Renal pelvis (tissue), 1 donor: ENCODE measurements at regions not wholly inside any gene's neighbourhood (a gene's known extent, or its start where the extent isn't known, plus 50 kb on each side); places are given as distances from the start of the nearest gene placed in this dataset.
"Not testable (repeated sequence)": the region's sequence is repeated elsewhere in the genome, so short reads cannot be mapped to it uniquely, and the experiment has no call there.

Experiments used
- DNase-seq: peaks from one replicate; pipeline ENCODE4 v3.0.0-alpha.2; 2013

GRCh38 chr16:6853565-6853964 lies 479.1 kb upstream of the RBFOX1 start:
- no peak for DNase-seq

GRCh38 chr16:6852643-6853225 lies 479.9 kb upstream of the RBFOX1 start:
- no peak for DNase-seq

DNA sequence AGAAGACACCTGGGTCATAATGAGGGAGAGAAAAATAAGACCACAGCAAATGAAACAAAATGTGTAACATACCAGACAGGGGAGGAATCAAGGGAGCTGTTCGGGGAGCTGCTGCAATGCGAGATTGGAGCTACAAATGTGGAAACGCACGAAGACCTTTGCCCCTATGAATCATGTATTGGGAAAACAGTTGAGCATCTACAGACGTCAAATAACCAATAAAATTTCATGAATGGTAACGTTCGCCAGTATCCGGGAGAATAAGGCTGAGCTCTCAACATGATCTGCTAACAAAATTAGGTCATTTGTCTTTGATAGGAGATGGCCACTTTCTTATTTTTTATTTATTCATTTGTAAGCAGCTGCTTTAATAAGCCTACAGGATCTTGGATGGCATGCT lies 486.2 kb upstream of the RBFOX1 start:
- no peak for DNase-seq

GRCh38 chr16:6841392-6841791 lies 491.3 kb upstream of the RBFOX1 start:
- no peak for DNase-seq

- no peak for DNase-seq
These were observed 494.9 kb upstream of the RBFOX1 start for GRCh38 chr16:6837722-6838121.

GRCh38 chr16:6836766-6837165 lies 495.9 kb upstream of the RBFOX1 start:
- no peak for DNase-seq

GRCh38 chr16:6835941-6836340 lies 496.7 kb upstream of the RBFOX1 start:
- DNase-seq = no peak

- no peak for DNase-seq
These were observed 497.1 kb upstream of the RBFOX1 start for GRCh38 chr16:6835516-6835915.

DNA sequence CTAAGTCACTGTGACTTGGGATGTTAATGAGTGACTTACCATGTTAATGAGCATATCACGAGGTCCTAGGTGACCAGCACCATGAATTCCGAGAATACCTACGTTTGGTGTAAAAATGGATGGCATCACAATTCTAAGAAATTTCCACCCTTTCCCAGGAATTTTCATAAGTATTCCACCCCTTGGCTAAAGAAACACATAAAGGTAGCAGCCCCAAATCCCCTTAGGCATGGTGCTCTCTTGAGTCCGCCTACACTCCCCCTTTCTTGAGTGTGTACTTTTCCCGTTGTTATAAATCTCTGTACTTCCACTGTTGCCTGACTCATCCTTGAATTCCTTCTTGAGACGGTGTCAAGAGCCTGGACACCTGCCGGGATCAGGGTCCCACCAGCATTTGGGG lies 504.0 kb upstream of the RBFOX1 start:
- DNase-seq = no peak

DNA sequence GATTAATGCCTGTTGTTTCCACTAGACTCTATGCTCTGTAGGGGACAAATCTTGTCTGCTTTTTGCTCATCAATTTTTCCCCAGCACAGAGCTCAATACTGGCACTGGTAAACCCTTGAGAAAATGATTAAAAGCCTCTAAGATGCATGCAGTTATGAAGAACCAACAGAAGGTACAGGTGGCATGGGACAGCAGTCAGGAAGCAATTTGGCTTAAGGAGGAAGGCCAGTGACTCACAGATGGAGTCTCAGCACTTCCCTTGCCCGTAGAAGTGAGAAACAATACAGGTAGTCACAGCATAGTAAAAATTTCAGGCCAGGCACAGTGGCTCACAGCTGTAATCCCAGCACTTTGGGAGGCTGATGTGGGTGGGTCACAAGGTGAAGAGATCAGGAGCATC lies 504.7 kb upstream of the RBFOX1 start:
- DNase-seq = no peak

- DNase-seq = no peak
These were observed 505.4 kb upstream of the RBFOX1 start for GRCh38 chr16:6827267-6827666.

DNA sequence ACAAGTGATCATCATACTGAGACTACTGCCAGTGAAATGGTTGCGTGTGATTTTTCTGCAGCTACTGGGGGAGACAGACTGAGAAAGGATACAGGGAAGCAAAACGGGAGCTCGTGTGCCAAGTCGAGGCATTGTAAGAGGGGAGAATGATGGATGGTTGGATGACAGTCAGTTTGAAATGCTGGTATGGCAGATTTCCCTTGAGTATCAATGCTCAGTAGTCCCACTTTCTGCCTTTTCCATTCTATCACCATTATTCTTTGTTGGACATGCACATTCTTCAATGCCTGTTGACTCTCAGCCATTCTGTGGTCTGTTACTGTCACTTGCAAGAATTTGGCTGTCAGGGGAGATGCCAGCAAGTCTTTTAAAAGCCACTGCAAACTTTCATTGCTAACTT lies 510.6 kb upstream of the RBFOX1 start:
- no peak for DNase-seq

GRCh38 chr16:6804461-6804860 lies 528.2 kb upstream of the RBFOX1 start:
- no peak for DNase-seq

GRCh38 chr16:6803176-6803575 lies 529.5 kb upstream of the RBFOX1 start:
- DNase-seq = no peak

DNA sequence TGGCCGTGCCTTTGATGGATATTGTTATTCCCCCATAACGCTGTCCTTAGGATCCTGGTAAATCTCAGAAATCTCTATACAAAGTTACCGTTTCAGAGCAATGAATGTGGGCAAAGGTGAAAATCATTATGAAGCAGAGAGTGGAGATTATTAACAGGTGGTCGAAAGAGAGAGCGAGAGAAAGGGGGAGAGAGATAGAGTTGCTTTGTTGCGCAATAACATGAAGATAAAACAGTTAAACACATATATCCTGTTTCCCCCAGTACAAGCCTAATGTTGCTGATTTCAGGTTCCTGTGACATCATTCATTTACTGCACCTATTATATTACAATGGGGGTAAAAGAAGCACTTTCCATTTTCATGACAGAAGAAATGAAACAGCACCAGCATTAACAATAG lies 535.4 kb upstream of the RBFOX1 start:
- DNase-seq = no peak

DNA sequence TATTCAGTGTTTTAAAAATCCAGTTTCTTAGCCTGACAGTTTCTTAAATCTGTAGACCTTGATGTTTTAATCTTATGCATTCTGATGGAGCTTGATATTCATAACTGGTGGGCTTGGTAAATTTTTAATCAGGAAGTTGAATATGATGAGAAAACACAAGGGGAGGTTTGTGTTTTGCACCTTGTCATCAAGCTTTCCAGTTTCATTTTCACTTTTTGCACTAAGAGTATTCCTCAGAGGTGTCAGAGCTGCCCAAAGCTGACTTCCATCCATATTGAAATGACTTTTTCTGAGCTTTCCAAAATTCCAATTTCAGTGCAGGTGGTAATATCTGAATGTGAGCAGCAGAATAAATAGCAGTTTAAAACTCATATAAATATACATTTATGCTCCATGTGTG lies 555.0 kb upstream of the RBFOX1 start:
- no peak for DNase-seq

DNA sequence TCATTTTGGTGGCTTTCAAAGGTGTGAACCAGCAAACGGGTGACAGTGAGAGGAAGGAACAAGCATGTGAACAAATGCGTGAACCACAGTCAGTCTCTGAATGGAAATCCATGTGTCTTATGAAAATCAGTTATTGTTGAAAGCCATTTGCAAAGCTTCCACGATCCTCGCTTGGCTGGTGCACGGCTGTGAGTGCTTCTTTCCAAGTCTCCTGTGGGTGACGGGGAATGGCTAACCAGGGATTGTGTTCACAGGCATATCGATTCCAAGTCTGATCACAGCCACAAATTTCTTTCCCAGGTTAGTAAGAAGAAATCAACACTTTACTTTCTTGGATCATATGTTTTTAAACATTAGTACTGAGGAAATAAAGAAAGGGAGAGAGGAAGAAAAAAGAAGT lies 556.9 kb upstream of the RBFOX1 start:
- DNase-seq = no peak

DNA sequence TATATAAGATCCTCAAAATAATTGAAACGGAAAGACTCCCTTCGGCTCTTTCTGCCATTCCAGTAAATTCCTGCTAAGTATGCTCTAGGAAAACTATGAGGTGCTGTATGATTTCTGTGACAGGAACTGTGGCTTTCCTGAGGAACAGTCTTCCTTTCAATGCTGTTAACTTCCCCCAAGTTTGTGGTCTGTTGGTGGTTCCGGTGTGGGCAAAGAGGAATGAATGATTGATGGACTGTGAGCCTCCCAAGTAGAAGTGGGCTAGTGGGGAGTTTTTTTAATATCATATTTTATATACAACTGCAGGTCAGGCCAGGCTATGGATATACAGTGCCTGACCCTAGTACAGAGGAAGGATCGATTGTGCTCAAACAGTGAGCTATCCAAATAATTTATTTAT lies 560.7 kb upstream of the RBFOX1 start:
- DNase-seq = no peak

GRCh38 chr16:6753553-6753952 lies 579.1 kb upstream of the RBFOX1 start:
- DNase-seq = no peak

DNA sequence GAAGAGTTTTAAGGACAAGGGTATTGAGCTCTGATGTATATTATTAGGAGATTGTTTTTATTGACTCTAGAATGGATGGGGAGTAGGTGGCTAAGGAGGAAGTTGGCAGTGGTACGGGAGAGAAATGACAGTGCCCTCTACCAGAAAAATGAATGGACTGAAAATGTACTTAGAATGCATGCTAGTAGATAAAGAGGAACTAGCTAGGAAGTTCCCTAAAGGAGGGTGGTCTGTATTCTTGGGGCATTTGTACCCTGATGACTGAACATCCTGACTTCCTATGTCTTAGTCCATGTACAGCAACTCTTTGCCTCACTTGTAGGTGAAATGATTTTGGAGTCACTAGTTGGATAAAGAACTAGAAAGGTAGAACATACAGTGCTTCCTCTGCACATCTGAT lies 581.5 kb upstream of the RBFOX1 start:
- no peak for DNase-seq

DNA sequence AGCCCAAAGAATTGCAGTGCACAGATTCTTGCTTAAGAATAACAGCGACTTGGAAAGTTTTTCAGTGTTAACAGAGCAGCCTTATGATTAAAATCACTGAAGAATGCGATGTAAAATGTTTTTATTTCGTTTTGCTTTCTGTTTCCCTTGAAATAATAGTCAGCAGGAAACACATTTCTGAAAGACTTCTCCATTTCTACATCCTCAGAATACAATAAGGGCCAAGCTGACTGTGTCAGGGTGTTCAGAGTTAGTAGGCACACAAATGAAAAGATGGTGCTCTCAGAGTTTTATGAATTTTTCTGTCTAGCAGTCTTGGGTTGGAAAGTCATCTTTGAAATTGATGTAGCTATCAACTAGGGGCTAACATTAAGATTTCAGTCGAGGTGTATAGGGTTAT lies 582.9 kb upstream of the RBFOX1 start:
- DNase-seq = no peak

- not testable (repeated sequence) for DNase-seq
These were observed 596.3 kb upstream of the RBFOX1 start for GRCh38 chr16:6736302-6736701.

- DNase-seq = no peak
These were observed 597.0 kb upstream of the RBFOX1 start for GRCh38 chr16:6735631-6736030.

DNA sequence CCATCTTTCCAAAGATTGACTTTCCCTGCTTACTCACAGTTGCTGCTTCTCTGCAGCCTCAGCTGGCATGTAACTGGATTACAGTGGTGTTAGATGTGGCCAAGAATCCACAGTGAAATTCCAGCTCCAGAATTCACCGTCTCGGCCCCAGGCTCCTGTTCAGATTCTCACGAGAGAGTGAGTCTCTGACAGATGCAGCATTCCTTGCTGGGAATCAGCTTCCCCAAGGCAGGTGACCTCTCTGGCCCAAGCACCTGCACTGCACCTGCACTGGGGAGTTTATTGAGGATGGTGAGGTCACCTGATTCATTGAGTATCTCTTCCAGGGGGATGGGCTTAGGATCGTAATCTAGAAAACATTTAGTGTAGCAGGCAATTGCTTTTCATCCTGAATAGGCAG lies 600.5 kb upstream of the RBFOX1 start:
- no peak for DNase-seq

DNA sequence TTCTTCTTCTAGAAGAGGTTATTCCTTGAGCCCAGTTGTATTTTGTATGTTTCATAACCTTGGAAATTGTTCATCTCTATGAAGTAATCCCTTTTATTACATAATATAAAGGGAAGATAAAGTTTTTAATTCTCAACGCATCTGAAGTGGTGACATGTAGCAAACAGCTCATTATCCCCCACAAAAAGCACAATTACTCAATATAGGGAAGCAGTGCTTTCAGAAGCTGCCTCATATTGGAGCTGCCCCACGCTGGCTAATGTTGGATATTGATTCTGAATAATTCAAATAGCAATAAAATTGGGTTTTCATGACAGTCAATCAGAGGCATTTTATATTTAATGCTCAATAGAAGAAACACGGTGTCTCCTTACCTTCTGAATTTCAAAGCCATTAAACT lies 604.3 kb upstream of the RBFOX1 start:
- no peak for DNase-seq
